HG03469 (cell line): ENCODE measurements at regions not wholly inside any gene's neighbourhood (a gene's known extent, or its start where the extent isn't known, plus 50 kb on each side); places are given as distances from the start of the nearest gene placed in this dataset.

Source experiments
- ATAC-seq: cut with Tn5 transposase; IDR thresholded peaks from one replicate; pipeline ENCODE4 v1.9.1; 2021; ENCODE audit warnings: mild to moderate bottlenecking, moderate library complexity, moderate number of reproducible peaks; ENCODE audit not compliant: unreplicated experiment

DNA sequence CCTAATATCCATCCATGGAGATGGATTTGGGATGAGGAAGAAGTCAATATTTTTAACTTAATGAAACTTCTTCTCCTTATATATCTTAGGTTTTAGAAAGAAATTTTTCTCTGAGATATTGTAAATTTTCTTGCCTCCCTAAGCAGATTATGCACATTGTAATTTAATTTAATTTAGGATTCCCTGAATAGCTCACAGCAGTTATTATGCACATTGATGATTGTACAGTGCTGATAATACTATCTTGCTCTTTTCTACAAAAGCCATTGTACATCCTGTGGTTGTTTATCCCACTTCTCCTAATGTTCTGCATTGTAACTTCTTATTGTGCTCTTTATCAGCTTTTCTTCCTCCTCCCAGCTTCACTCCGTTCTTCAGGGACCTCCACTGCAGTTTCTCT, 410.4 kb upstream of the WWC1 start:
- no peak for ATAC-seq

- no peak for ATAC-seq
These were observed 405.2 kb upstream of the WWC1 start for GRCh38 chr5:167886196-167886595.

DNA sequence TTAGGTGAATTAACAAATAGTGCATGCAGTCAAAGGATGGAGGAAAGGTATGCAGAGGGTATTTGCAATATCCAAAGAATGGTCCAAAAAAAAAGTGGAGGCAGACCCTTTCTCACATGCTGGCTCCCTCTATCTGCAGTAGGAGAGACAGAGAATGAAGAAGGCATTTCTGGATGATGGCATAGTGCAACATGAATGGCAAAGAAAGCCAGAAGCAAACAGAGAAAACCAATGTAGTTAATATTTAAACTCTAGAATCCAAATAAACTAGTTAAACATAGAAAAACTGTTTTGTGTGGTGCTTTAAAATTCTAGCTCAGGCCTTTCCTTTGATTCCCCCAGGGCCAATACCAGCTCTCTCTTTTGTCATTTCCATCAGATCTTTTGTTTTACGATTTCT, 403.1 kb upstream of the WWC1 start:
- no peak for ATAC-seq

DNA sequence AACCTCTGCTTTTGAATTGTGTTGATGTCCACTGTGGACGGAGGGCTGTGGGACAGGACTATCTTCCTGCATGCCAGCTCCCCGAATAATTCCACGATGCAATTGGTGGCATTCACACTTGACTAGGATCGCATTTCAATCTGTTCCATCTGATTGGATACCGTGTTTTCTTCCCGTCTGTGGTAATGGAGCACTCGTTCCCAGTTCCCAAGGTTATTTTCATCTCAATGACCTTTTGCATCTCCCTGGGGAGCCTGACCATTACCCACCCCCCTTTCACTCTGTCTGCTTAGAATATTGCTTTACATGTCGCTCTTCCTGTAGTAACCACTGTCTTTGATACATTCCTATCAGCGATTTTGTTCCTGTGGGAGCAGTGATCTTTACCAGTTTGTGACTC, 402.2 kb upstream of the WWC1 start:
- ATAC-seq = no peak

DNA sequence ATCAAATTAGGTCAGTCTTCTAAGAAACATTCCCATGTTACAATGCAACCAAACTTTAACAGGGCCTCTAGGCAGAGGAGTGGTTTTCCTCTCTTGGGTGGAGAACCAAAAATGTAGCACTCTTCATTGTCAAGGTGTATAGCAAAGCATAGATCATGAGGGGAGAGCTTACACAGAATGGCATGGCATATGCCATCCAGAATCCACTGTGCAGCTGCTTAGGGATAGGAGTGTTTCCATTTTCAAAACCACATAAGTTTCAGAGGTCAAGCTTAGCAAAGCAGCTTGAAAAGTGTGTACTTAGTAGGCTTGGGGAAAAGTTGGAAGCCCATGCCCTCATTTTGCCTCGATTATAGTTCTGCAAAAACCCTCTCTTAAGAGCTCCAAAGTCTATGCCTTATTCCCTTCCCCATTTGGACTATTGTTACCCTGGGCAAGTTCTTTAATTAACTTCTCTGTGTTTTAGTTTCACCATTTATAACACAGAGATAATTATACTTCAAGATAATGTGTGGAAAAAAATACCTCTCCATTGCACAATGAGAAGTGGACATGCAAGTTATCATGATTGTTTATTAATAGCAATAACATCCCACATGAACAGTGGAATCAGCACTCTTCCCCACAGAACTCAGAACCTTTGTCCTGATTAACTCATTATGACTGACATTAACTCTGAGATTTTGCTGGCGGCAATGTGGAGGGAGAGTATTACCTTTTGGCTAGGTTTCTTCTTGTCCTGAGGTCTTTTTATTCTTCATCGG, 398.9 kb upstream of the WWC1 start:
- no peak for ATAC-seq

GRCh38 chr5:167893271-167893670, 398.2 kb upstream of the WWC1 start:
- no peak for ATAC-seq

DNA sequence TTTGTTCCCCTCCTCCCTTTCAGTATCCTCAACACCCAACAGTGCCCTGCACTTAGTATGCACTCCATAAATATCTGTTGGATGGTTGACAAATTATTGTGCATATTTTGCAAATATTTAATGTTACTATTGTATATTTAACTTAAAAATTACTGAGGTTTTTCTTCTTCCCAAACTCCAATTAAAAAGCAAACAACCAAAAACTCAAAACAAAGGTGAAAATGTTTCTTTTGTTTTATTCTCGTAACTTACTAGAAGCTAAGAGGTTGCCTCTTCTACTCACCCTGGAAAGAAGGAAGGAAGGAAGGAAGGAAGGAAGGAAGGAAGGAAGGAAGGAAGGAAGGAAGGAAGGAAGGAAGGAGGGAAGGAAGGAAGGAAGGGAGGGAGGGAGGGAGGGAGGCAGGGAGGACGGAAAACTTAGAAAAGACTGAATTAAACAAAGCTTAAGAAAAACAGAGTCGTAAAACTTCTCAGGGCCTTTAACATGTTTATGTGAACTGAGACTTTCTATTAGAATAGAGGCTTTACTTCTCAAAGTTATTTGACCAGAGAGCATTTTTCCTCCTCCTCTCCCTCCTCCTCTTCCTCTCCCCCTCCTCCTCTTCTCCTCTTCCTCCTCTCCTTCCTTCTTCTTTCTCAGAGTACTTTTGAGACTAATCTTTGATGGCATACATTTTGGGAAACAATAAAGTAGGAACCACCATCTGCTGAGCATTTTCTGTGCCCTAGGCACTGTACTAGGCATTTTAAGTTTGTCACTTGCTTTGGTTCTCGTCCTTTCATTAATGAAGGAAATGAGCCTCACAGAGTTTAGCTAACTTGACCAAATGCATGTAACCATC, 396.6 kb upstream of the WWC1 start:
- ATAC-seq = no peak

- no peak for ATAC-seq
These were observed 395.4 kb upstream of the WWC1 start for GRCh38 chr5:167895899-167896659.

GRCh38 chr5:167896814-167897213, 394.6 kb upstream of the WWC1 start:
- ATAC-seq = no peak

DNA sequence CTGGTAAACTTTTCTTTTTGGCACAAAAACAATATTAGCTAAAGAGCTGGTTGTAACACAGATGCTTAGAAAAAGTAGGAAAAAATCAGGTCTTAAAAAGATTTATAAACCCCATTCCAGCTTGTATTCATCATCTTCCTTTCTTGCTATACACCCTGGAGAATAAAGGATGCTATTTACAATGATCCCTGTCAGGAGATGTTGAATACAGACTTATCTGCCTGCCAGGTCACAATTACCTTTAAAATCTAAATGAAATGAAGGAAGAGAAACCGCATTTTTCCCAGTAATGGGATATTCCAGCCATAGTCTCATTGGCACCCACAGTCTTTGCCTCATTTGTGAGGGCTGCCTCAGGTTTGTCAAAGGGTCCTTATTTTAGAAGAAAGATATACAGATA, 394.1 kb upstream of the WWC1 start:
- ATAC-seq = no peak

- no peak for ATAC-seq
These were observed 392.9 kb upstream of the WWC1 start for GRCh38 chr5:167898361-167899042.

- ATAC-seq = no peak
These were observed 391.9 kb upstream of the WWC1 start for GRCh38 chr5:167899490-167900070.

- ATAC-seq = no peak
These were observed 391.0 kb upstream of the WWC1 start for GRCh38 chr5:167900340-167900935.

DNA sequence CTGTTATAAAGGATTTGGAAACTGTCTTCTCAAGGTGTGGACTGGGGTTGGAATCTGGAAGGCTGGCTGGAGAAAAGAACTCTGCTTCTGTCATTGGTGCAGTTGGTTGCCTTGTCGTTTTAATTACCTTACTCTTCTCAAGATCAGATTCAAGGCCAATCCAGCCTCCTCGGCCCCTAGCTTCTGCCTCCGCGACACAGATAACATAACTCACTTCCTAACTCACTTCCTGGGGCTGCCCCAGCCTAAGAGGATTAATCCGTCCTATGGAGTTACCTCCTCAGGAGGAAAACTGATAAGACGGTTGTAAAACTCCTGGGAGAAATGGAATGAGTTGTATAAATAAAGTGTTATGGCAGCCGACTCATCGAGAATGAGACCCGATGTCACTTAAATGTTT, 389.1 kb upstream of the WWC1 start:
- ATAC-seq = no peak

DNA sequence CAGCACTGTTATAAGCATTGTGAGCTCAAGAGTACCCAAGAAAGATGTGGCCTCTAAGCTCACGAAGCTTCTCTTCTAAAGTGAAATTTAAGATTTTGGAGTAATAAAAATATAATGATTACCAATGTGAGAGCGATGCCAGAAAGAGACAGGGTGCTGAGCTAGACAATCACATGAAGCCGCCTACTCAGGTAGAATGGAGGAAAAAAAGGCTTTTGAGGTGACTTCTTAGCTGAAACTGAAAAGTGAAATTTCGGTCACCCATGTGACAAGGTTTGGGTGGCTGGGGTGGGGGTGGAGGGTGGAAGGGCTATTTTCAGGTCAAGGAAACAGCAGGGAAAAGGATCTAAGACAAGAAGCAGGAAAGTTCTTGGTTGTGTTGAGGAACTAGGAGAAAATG, 388.2 kb upstream of the WWC1 start:
- no peak for ATAC-seq

- ATAC-seq = no peak
These were observed 387.8 kb upstream of the WWC1 start for GRCh38 chr5:167903659-167904058.

- no peak for ATAC-seq
These were observed 385.3 kb upstream of the WWC1 start for GRCh38 chr5:167905919-167906853.

DNA sequence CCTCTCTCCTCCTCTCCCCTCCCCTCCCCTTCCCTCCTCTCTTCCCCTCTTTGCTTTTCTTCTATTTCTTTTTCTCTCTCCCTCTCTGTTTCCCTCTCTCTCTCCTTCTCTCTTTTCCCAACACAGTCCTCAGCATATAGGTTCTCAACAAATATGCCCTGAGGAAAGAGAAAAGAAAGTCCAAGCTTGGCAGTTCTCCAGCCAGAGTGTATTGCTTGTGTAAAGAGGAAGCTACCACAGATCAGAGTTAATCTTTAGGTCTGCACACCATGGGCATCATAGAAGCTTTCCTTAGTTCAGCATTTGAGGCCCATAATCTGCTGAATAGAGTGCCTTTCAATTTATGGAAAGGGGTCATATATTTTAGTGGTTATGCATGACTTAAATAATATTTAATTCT, 382.8 kb upstream of the WWC1 start:
- no peak for ATAC-seq
